H9 (cell line): ENCODE measurements at regions not wholly inside any gene's neighbourhood (a gene's known extent, or its start where the extent isn't known, plus 50 kb on each side); places are given as distances from the start of the nearest gene placed in this dataset.

ENCODE experiments used
- DNase-seq: peaks from one replicate; pipeline ENCODE4 v3.0.0-alpha.2; 2017
- H2AFZ ChIP-seq: one replicate; pipeline ENCODE4 v1.6.1; 2013; ENCODE audit warnings: mild to moderate bottlenecking, low read length, control low read depth, moderate library complexity
- H2AK5ac ChIP-seq: 2 replicates; pipeline ENCODE4 v1.6.1; 2013; ENCODE audit warnings: low read length, control low read depth, mixed read lengths; ENCODE audit not compliant: insufficient read length
- H2BK120ac ChIP-seq: one replicate; pipeline ENCODE4 v1.6.1; 2013; ENCODE audit warnings: low read depth, mild to moderate bottlenecking, low read length, control low read depth, inconsistent platforms; ENCODE audit not compliant: poor library complexity, severe bottlenecking
- H2BK12ac ChIP-seq: 2 replicates; pipeline ENCODE4 v1.6.1; 2013; ENCODE audit warnings: low read length, control low read depth, mixed read lengths, low read depth; ENCODE audit not compliant: insufficient read length
- H2BK15ac ChIP-seq: 2 replicates; pipeline ENCODE4 v1.6.1; 2013; ENCODE audit warnings: low read depth, low read length, control low read depth
- H2BK20ac ChIP-seq: one replicate; pipeline ENCODE4 v1.6.1; 2013; ENCODE audit warnings: low read depth, mild to moderate bottlenecking, low read length, control low read depth, inconsistent platforms; ENCODE audit not compliant: poor library complexity, severe bottlenecking
- H2BK5ac ChIP-seq: 2 replicates; pipeline ENCODE4 v1.6.1; 2013; ENCODE audit warnings: low read length, control low read depth, mixed read lengths; ENCODE audit not compliant: insufficient read length
- H3K14ac ChIP-seq: 2 replicates; pipeline ENCODE4 v1.6.1; 2013; ENCODE audit warnings: low read length, control low read depth; ENCODE audit not compliant: insufficient read depth
- H3K18ac ChIP-seq: 2 replicates; pipeline ENCODE4 v1.6.1; 2013; ENCODE audit warnings: low read depth, mild to moderate bottlenecking, mixed read lengths, low read length, control low read depth; ENCODE audit not compliant: insufficient read length
- H3K23ac ChIP-seq: 2 replicates; pipeline ENCODE4 v1.6.1; 2013; ENCODE audit warnings: low read length, control low read depth, mixed read lengths, low read depth; ENCODE audit not compliant: insufficient read length
- H3K23me2 ChIP-seq: 2 replicates; pipeline ENCODE4 v1.6.1; 2013; ENCODE audit warnings: low read depth, mild to moderate bottlenecking, mixed read lengths, low read length, control low read depth; ENCODE audit not compliant: insufficient read length, poor library complexity, severe bottlenecking
- H3K27ac ChIP-seq: 2 replicates; pipeline ENCODE4 v1.5.1; 2013; ENCODE audit warnings: low read length, control low read depth, mixed read lengths, low read depth; ENCODE audit not compliant: insufficient read length
- H3K27me3 ChIP-seq: 2 replicates; pipeline ENCODE4 v1.6.1; 2013; ENCODE audit warnings: low read length, control low read depth, inconsistent platforms; ENCODE audit not compliant: insufficient read depth
- H3K4ac ChIP-seq: 2 replicates; pipeline ENCODE4 v1.6.1; 2013; ENCODE audit warnings: low read depth, mild to moderate bottlenecking, control low read depth, inconsistent platforms, low read length, moderate library complexity
- H3K4me1 ChIP-seq: 2 replicates; pipeline ENCODE4 v1.6.1; 2013; ENCODE audit warnings: low read length, control low read depth, inconsistent platforms; ENCODE audit not compliant: insufficient read depth
- H3K4me2 ChIP-seq: 2 replicates; pipeline ENCODE4 v1.6.1; 2013; ENCODE audit warnings: low read length, control low read depth, mixed read lengths; ENCODE audit not compliant: insufficient read length, insufficient read depth
- H3K56ac ChIP-seq: 2 replicates; pipeline ENCODE4 v1.6.1; 2013; ENCODE audit warnings: low read depth, mild to moderate bottlenecking, mixed read lengths, low read length, control low read depth; ENCODE audit not compliant: insufficient read length
- H3K79me1 ChIP-seq: 2 replicates; pipeline ENCODE4 v1.6.1; 2013; ENCODE audit warnings: low read depth, mild to moderate bottlenecking, moderate library complexity, low read length, control low read depth, inconsistent platforms; ENCODE audit not compliant: insufficient read depth, poor library complexity, severe bottlenecking
- H3K79me2 ChIP-seq: 2 replicates; pipeline ENCODE4 v1.6.1; 2013; ENCODE audit warnings: low read length, control low read depth, inconsistent platforms; ENCODE audit not compliant: insufficient read depth
- H3K9ac ChIP-seq: 2 replicates; pipeline ENCODE4 v1.6.1; 2013; ENCODE audit warnings: low read length, control low read depth, mixed read lengths; ENCODE audit not compliant: insufficient read length; ENCODE audit errors: extremely low read depth
- H3K9me3 ChIP-seq: one replicate; pipeline ENCODE4 v1.6.1; 2013; ENCODE audit warnings: low read depth, low read length, inconsistent platforms; ENCODE audit not compliant: control insufficient read depth
- H3T11ph ChIP-seq: one replicate; pipeline ENCODE4 v1.6.1; 2013; ENCODE audit warnings: mild to moderate bottlenecking, low read length, control low read depth, inconsistent platforms
- H4K20me1 ChIP-seq: one replicate; pipeline ENCODE4 v1.6.1; 2013; ENCODE audit not compliant: control insufficient read depth, insufficient read length, insufficient read depth
- H4K5ac ChIP-seq: 2 replicates; pipeline ENCODE4 v1.6.1; 2013; ENCODE audit warnings: low read depth, mild to moderate bottlenecking, mixed read lengths, low read length, control low read depth; ENCODE audit not compliant: insufficient read length
- H4K8ac ChIP-seq: replicated peaks from 2 replicates; pipeline ENCODE4 v1.6.1; 2013; ENCODE audit warnings: low read length, control low read depth, mixed read lengths, low read depth; ENCODE audit not compliant: insufficient read length
- H4K91ac ChIP-seq: 2 replicates; pipeline ENCODE4 v1.6.1; 2013; ENCODE audit warnings: low read depth, mild to moderate bottlenecking, moderate library complexity, mixed read lengths, low read length, control low read depth; ENCODE audit not compliant: insufficient read length
- H3K27ac Mint-ChIP-seq, 3 experiments: 2 replicates in 2 of 3; 3 replicates in 1 of 3; pipeline ENCODE4 v1.8.0; 2020 to 2021; ENCODE audit warnings: mixed read lengths in 3 of 3, mild to moderate bottlenecking in 1 of 3, moderate library complexity in 1 of 3
- H3K27me3 Mint-ChIP-seq: 2 replicates; pipeline ENCODE4 v1.8.0; 2021; ENCODE audit warnings: low read depth, mild to moderate bottlenecking, moderate library complexity, mixed read lengths
- H3K36me3 Mint-ChIP-seq, 3 experiments: 2 replicates in 2 of 3; 3 replicates in 1 of 3; pipeline ENCODE4 v1.8.0; 2020 to 2021; ENCODE audit warnings: low read depth in 3 of 3, mixed read lengths in 3 of 3; ENCODE audit not compliant: insufficient read depth in 1 of 3
- H3K4me1 Mint-ChIP-seq, 2 experiments: 2 replicates each; pipeline ENCODE4 v1.8.0; 2020; ENCODE audit warnings: mixed read lengths in 2 of 2
- H3K4me3 Mint-ChIP-seq, 2 experiments: 2 replicates in 1 of 2; 3 replicates in 1 of 2; pipeline ENCODE4 v1.8.0; 2020 to 2021; ENCODE audit warnings: mild to moderate bottlenecking in 2 of 2, mixed read lengths in 2 of 2, moderate library complexity in 1 of 2
- H3K9me3 Mint-ChIP-seq, 2 experiments: 2 replicates in 1 of 2; 3 replicates in 1 of 2; pipeline ENCODE4 v1.8.0; 2020; ENCODE audit warnings: mild to moderate bottlenecking in 2 of 2, mixed read lengths in 2 of 2, moderate library complexity in 1 of 2
- CTCF ChIP-seq: fragments of 200-600 bp; sonication (generic); conservative IDR thresholded peaks from 3 replicates; pipeline ENCODE4 v1.8.0; 2021; ENCODE audit warnings: antibody characterized with exemption, mild to moderate bottlenecking
- WGBS: extraction: QIAGEN DNeasy Blood & Tissue Kit; methylation state at CpG from one replicate; pipeline ENCODE4 v1.1.7; 2013; ENCODE audit warnings: missing lambda C conversion rate, low lambda C conversion rate, mixed read lengths; ENCODE audit not compliant: insufficient read length; ENCODE audit errors: extremely low coverage; 5-methylcytosine and 5-hydroxymethylcytosine counted together

GRCh38 chr14:42624980-42625761, 1018.5 kb downstream of the LRFN5 start:
- Histone ChIP-seq H2AFZ (no peak overlapping the region), H3K23me2 (no peaks in the 10 kb centered on the region), H3K27ac (no peak overlapping the region), H3K56ac (no peak overlapping the region), H2BK15ac (no peak overlapping the region), H3K4me2 (no peak overlapping the region), H2BK12ac (no peak overlapping the region), H4K20me1 (no peaks in the 10 kb centered on the region), H4K91ac (no peak overlapping the region), H3K18ac (no peak overlapping the region), H3K79me2 (no peaks in the 10 kb centered on the region), H3T11ph (no peak overlapping the region), H4K5ac (no peak overlapping the region), H3K27me3 (no peaks in the 10 kb centered on the region; the same call in 1 of the 2 replicates), H2BK20ac (no peak overlapping the region), H3K9ac (no peak overlapping the region), H3K4me1 (no peaks in the 10 kb centered on the region), H3K9me3 (no peaks in the 10 kb centered on the region), H2BK5ac (no peak overlapping the region), H3K14ac (no peak overlapping the region), H3K23ac (no peak overlapping the region), H4K8ac (no peak overlapping the region), H2AK5ac (no peak overlapping the region), H2BK120ac (no peak overlapping the region), H3K4ac (no peak overlapping the region), H3K79me1 (no peaks in the 10 kb centered on the region)
- no CpG with 5 or more reads among the region's 1 CpG for WGBS
- Mint-ChIP-seq H3K4me1 (peaks cover 6 to 12% of the 10 kb centered on the region in 2 experiments), H3K27ac (no peak overlapping the region), H3K4me3 (no peak overlapping the region), H3K27me3 (peaks cover 14% of the 10 kb centered on the region), H3K36me3 (no peaks in the 10 kb centered on the region), H3K9me3 (no peaks in the 10 kb centered on the region)
- no peak for DNase-seq
- TF ChIP-seq CTCF: no peak
